K562 (cell line): ENCODE measurements at regions not wholly inside any gene's neighbourhood (a gene's known extent, or its start where the extent isn't known, plus 50 kb on each side); places are given as distances from the start of the nearest gene placed in this dataset.

Experiments used
- ATAC-seq: fragments of 200-7000 bp; cut with Tn5 transposase; 3 replicates; pipeline ENCODE4 v1.9.1; 2020; ENCODE audit warnings: moderate library complexity
- BruUV-seq: library from RNA; stranded (reverse); fragments of 400-500 nt; replicated peaks from 2 replicates; lab custom pipeline; 2021; lab: Mats Ljungman, UMichigan
- CTCF ChIA-PET: fragments of 300-600 bp; formaldehyde crosslinking; extraction: SDS; loops from one replicate; lab custom pipeline; 2021; ENCODE audit warnings: low intra/inter-chr PET ratio; lab: Yijun Ruan, JAX
- POLR2A ChIA-PET: fragments of 300-600, 350-650 bp; sonication (Branson Sonifier 250); formaldehyde crosslinking; extraction: SDS; loops from one replicate; lab custom pipeline; 2021; ENCODE audit warnings: antibody characterized with exemption, inconsistent platforms; lab: Yijun Ruan, JAX
- DNase-seq, 4 experiments: peaks; one replicate each; pipeline versions ENCODE4 v3.0.0 to v3.0.0-alpha.2; 2011 to 2018; ENCODE audit warnings: low spot score in 3 of 4, mixed read lengths in 3 of 4; ENCODE audit errors: extremely low read depth in 1 of 4
- FAIRE-seq: peaks from 2 replicates; lab custom pipeline; 2011; peaks lifted over from hg19 to GRCh38; lab: Jason Lieb, UNC
- H2AFZ ChIP-seq: 2 replicates; pipeline ENCODE4 v1.6.0; 2011; ENCODE audit warnings: low read depth, low read length, control low read depth, inconsistent platforms
- H3K27ac ChIP-seq: fragments of 200-600 bp; 3 replicates; pipeline ENCODE4 v1.8.0; 2011; ENCODE audit warnings: low read depth, mild to moderate bottlenecking, control low read depth, inconsistent platforms, low read length, moderate library complexity, mixed read lengths; ENCODE audit errors: extremely low read depth
- H3K27me3 ChIP-seq, 2 experiments: fragments of 300-600 bp in 1 of 2; 2 replicates in 1 of 2; 3 replicates in 1 of 2; pipeline versions ENCODE4 v1.6.0 to v1.8.0; 2011; ENCODE audit warnings: inconsistent platforms in 2 of 2, low read length in 2 of 2, mild to moderate bottlenecking in 1 of 2, mixed read lengths in 1 of 2, moderate library complexity in 1 of 2; ENCODE audit not compliant: control insufficient read depth in 2 of 2, insufficient read depth in 2 of 2
- H3K36me3 ChIP-seq: fragments of 300-600 bp; 3 replicates; pipeline ENCODE4 v1.8.0; 2011; ENCODE audit warnings: mild to moderate bottlenecking, low read length, inconsistent platforms; ENCODE audit not compliant: control insufficient read depth, insufficient read depth
- H3K4me1 ChIP-seq, 2 experiments: fragments of 200-600 bp in 1 of 2; replicated peaks in 1 of 2; 2 replicates in 1 of 2; 3 replicates in 1 of 2; pipeline versions ENCODE4 v1.5.1 to v1.8.0; 2011; ENCODE audit warnings: inconsistent platforms in 2 of 2, low read length in 2 of 2, mild to moderate bottlenecking in 1 of 2, mixed read lengths in 1 of 2, moderate library complexity in 1 of 2; ENCODE audit not compliant: control insufficient read depth in 2 of 2, insufficient read depth in 2 of 2
- H3K4me2 ChIP-seq: 2 replicates; pipeline ENCODE4 v1.6.1; 2011; ENCODE audit warnings: low read length, control low read depth, inconsistent platforms, mixed read lengths; ENCODE audit not compliant: insufficient read depth
- H3K4me3 ChIP-seq: fragments of 200-600 bp; sonication (generic), shearing (Covaris generic); 2 replicates; pipeline ENCODE4 v1.5.1; 2016; ENCODE audit warnings: control low read depth, inconsistent platforms
- H3K79me2 ChIP-seq: fragments of 200-600 bp; 3 replicates; pipeline ENCODE4 v1.8.0; 2011; ENCODE audit warnings: low read length, inconsistent platforms; ENCODE audit not compliant: control insufficient read depth, insufficient read depth
- H3K9ac ChIP-seq, 2 experiments: 2 replicates each; pipeline versions ENCODE4 v1.6.0 to v1.6.1; 2011; ENCODE audit warnings: low read depth in 2 of 2, low read length in 2 of 2, control low read depth in 1 of 2, inconsistent platforms in 1 of 2, mild to moderate bottlenecking in 1 of 2, mixed read lengths in 1 of 2; ENCODE audit not compliant: insufficient read depth in 1 of 2
- H3K9me1 ChIP-seq: one replicate; pipeline ENCODE4 v1.6.0; 2011; ENCODE audit warnings: inconsistent platforms, mild to moderate bottlenecking, low read length, moderate library complexity; ENCODE audit not compliant: control insufficient read depth, insufficient read depth
- H3K9me3 ChIP-seq: replicated peaks from 2 replicates; pipeline ENCODE4 v1.5.1; 2011; ENCODE audit warnings: low read depth, low read length, inconsistent platforms; ENCODE audit not compliant: control insufficient read depth, insufficient read depth
- H4K20me1 ChIP-seq: replicated peaks from 2 replicates; pipeline ENCODE4 v1.6.1; 2011; ENCODE audit warnings: low read length, inconsistent platforms, mixed read lengths; ENCODE audit not compliant: control insufficient read depth, insufficient read depth
- BMI1 ChIP-seq: fragments of 150-350 bp; IDR thresholded peaks from 2 replicates; pipeline ENCODE4 v1.6.1; 2014; ENCODE audit warnings: low read length
- FIP1L1 ChIP-seq: fragments of 200-400 bp; formaldehyde crosslinking; IDR thresholded peaks from 2 replicates; pipeline ENCODE4 v1.6.1; 2018; ENCODE audit warnings: mild to moderate bottlenecking, low read depth, low read length; ENCODE audit not compliant: poor library complexity, severe bottlenecking
- KLF16 ChIP-seq: IDR thresholded peaks from 2 replicates; pipeline ENCODE4 v1.6.1; 2016; ENCODE audit warnings: antibody characterized with exemption
- NFE2 ChIP-seq: IDR thresholded peaks from 2 replicates; pipeline ENCODE4 v1.6.1; 2014; ENCODE audit warnings: antibody characterized with exemption, low read depth
- ZC3H11A ChIP-seq: IDR thresholded peaks from 2 replicates; pipeline ENCODE4 v1.6.1; 2012; ENCODE audit warnings: low read depth, low read length, improper control_type of control experiment
- ZNF699 ChIP-seq: fragments of 250-450 bp; sonication (Bioruptor Pico); IDR thresholded peaks from 2 replicates; pipeline ENCODE4 v1.8.0; 2021; ENCODE audit warnings: mild to moderate bottlenecking, moderate library complexity; ENCODE audit not compliant: insufficient replicate concordance
- WGBS: fragments of 100-300 bp; shearing (Covaris generic); methylation state at CpG from one replicate; pipeline ENCODE4 v1.1.6; 2016; ENCODE audit warnings: low coverage, mixed read lengths; ENCODE audit not compliant: insufficient coverage; ENCODE audit errors: missing lambda C conversion rate; 5-methylcytosine and 5-hydroxymethylcytosine counted together
- in situ Hi-C: fragments of 300-500 bp; cut with MboI; formaldehyde crosslinking; loops from 4 replicates; pipeline ENCODE4 v1.15.0; 2018; ENCODE audit warnings: inconsistent platforms, mixed read lengths
- intact Hi-C: fragments of 100-400 bp; cut with micrococcal nuclease; formaldehyde crosslinking; loops from 2 replicates; pipeline ENCODE4 v1.14.2; 2022
- TF ChIP-seq, protein P1 (sequence below): fragments of 250-450 bp; sonication (Bioruptor Pico); IDR thresholded peaks from 2 replicates; pipeline ENCODE4 v1.5.0; 2021
- TF ChIP-seq, protein P2 (sequence below): fragments of 200-800 bp; sonication (Bioruptor generic); IDR thresholded peaks from 2 replicates; pipeline ENCODE4 v1.6.1; 2016; ENCODE audit warnings: missing genetic modification characterization, missing compliant biosample characterization
- TF ChIP-seq, protein P3 (sequence below): fragments of 150-350 bp; IDR thresholded peaks from 2 replicates; pipeline ENCODE4 v1.6.1; 2014; ENCODE audit warnings: low read depth, mild to moderate bottlenecking, low read length, borderline replicate concordance
- TF ChIP-seq, protein P4 (sequence below), 2 experiments: IDR thresholded peaks in 1 of 2; conservative IDR thresholded peaks in 1 of 2; 2 replicates each; pipeline ENCODE4 v1.6.1; 2016; ENCODE audit warnings: low read depth in 2 of 2, mild to moderate bottlenecking in 1 of 2, missing compliant biosample characterization in 1 of 2, missing genetic modification characterization in 1 of 2, moderate library complexity in 1 of 2

DNA sequence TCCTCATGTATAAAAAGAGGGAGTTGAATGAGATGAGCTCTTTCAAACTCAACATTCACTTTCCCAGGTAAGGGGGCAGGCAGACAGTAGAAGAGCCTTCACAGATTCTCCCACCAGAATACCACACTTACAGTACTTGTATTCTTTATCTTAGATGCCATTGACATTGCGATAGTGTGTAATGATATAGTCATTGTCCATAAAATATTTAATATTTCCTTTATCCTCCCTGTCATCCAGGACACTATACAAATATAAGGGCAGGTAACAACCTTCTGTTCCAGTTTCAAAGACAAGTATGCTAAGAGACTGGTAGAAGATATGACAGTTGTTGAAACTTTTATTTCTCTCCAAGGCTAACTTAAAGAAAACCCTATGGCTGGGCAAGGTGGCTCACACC lies 56.5 kb upstream of the MTF2 start:
- Histone ChIP-seq H3K36me3 (no peaks in the 10 kb centered on the region), H3K4me1 (peaks cover 3 to 16% of the 10 kb centered on the region in 2 experiments; a peak in 4 of 5 replicates), H2AFZ (no peak overlapping the region), H3K9ac (no peak overlapping the region), H3K9me3 (no peaks in the 10 kb centered on the region), H3K79me2 (no peaks in the 10 kb centered on the region), H3K9me1 (no peaks in the 10 kb centered on the region), H4K20me1 (no peaks in the 10 kb centered on the region), H3K4me3 (no peak overlapping the region), H3K27ac (no peak overlapping the region), H3K4me2 (no peak overlapping the region), H3K27me3 (no peaks in the 10 kb centered on the region)
- ATAC-seq = no peak
- intact Hi-C loops (no loop called here), in situ Hi-C loops (no loop called here)
- WGBS = 80% methylated on average over 1 of the region's 1 CpG
- ChIA-PET CTCF (interaction anchor here (5.0 kb wide), 1 partner anchor 39 kb away, joined by 51 read pairs; no protein-coding TSS in a partner anchor), POLR2A (interaction anchor here (1.0 kb wide), 1 partner anchor 56 kb away, joined by 3 read pairs; no protein-coding TSS in a partner anchor)
- BruUV-seq = no TSS peak
- no peak for FAIRE-seq
- DNase-seq = no peak
- TF ChIP-seq ZNF699 (no peak), BMI1 (no peak), KLF16 (no peak), FIP1L1 (no peak), ZC3H11A (no peak), NFE2 (no peak)
- TF ChIP-seq, protein P1, sequence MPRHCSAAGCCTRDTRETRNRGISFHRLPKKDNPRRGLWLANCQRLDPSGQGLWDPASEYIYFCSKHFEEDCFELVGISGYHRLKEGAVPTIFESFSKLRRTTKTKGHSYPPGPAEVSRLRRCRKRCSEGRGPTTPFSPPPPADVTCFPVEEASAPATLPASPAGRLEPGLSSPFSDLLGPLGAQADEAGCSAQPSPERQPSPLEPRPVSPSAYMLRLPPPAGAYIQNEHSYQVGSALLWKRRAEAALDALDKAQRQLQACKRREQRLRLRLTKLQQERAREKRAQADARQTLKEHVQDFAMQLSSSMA (CRISPR knock-in tag) = no peak
- TF ChIP-seq, protein P2, sequence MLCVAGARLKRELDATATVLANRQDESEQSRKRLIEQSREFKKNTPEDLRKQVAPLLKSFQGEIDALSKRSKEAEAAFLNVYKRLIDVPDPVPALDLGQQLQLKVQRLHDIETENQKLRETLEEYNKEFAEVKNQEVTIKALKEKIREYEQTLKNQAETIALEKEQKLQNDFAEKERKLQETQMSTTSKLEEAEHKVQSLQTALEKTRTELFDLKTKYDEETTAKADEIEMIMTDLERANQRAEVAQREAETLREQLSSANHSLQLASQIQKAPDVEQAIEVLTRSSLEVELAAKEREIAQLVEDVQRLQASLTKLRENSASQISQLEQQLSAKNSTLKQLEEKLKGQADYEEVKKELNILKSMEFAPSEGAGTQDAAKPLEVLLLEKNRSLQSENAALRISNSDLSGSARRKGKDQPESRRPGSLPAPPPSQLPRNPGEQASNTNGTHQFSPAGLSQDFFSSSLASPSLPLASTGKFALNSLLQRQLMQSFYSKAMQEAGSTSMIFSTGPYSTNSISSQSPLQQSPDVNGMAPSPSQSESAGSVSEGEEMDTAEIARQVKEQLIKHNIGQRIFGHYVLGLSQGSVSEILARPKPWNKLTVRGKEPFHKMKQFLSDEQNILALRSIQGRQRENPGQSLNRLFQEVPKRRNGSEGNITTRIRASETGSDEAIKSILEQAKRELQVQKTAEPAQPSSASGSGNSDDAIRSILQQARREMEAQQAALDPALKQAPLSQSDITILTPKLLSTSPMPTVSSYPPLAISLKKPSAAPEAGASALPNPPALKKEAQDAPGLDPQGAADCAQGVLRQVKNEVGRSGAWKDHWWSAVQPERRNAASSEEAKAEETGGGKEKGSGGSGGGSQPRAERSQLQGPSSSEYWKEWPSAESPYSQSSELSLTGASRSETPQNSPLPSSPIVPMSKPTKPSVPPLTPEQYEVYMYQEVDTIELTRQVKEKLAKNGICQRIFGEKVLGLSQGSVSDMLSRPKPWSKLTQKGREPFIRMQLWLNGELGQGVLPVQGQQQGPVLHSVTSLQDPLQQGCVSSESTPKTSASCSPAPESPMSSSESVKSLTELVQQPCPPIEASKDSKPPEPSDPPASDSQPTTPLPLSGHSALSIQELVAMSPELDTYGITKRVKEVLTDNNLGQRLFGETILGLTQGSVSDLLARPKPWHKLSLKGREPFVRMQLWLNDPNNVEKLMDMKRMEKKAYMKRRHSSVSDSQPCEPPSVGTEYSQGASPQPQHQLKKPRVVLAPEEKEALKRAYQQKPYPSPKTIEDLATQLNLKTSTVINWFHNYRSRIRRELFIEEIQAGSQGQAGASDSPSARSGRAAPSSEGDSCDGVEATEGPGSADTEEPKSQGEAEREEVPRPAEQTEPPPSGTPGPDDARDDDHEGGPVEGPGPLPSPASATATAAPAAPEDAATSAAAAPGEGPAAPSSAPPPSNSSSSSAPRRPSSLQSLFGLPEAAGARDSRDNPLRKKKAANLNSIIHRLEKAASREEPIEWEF (CRISPR knock-in tag) = no peak
- TF ChIP-seq, protein P3, sequence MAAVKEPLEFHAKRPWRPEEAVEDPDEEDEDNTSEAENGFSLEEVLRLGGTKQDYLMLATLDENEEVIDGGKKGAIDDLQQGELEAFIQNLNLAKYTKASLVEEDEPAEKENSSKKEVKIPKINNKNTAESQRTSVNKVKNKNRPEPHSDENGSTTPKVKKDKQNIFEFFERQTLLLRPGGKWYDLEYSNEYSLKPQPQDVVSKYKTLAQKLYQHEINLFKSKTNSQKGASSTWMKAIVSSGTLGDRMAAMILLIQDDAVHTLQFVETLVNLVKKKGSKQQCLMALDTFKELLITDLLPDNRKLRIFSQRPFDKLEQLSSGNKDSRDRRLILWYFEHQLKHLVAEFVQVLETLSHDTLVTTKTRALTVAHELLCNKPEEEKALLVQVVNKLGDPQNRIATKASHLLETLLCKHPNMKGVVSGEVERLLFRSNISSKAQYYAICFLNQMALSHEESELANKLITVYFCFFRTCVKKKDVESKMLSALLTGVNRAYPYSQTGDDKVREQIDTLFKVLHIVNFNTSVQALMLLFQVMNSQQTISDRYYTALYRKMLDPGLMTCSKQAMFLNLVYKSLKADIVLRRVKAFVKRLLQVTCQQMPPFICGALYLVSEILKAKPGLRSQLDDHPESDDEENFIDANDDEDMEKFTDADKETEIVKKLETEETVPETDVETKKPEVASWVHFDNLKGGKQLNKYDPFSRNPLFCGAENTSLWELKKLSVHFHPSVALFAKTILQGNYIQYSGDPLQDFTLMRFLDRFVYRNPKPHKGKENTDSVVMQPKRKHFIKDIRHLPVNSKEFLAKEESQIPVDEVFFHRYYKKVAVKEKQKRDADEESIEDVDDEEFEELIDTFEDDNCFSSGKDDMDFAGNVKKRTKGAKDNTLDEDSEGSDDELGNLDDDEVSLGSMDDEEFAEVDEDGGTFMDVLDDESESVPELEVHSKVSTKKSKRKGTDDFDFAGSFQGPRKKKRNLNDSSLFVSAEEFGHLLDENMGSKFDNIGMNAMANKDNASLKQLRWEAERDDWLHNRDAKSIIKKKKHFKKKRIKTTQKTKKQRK = no peak
- TF ChIP-seq, protein P4, sequence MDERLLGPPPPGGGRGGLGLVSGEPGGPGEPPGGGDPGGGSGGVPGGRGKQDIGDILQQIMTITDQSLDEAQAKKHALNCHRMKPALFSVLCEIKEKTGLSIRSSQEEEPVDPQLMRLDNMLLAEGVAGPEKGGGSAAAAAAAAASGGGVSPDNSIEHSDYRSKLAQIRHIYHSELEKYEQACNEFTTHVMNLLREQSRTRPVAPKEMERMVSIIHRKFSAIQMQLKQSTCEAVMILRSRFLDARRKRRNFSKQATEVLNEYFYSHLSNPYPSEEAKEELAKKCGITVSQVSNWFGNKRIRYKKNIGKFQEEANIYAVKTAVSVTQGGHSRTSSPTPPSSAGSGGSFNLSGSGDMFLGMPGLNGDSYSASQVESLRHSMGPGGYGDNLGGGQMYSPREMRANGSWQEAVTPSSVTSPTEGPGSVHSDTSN (CRISPR knock-in tag; IDR thresholded peaks at IDR 0.05; ENCODE audit: low read depth) = no peak
- TF ChIP-seq, protein P4 (tag; conservative IDR thresholded peaks at IDR 0.05; ENCODE audit: low read depth) = no peak
